HepG2 (cell line): ENCODE measurements at regions not wholly inside any gene's neighbourhood (a gene's known extent, or its start where the extent isn't known, plus 50 kb on each side); places are given as distances from the start of the nearest gene placed in this dataset.

Experiments used
- ATAC-seq: fragments of 200-7000 bp; cut with Tn5 transposase; 3 replicates; pipeline ENCODE4 v1.9.1; 2020; ENCODE audit warnings: mild to moderate bottlenecking, moderate library complexity
- BruUV-seq: library from RNA; stranded (reverse); fragments of 400-500 nt; replicated peaks from 2 replicates; lab custom pipeline; 2021; lab: Mats Ljungman, UMichigan
- CTCF ChIA-PET: fragments of 300-600 bp; formaldehyde crosslinking; extraction: SDS; loops from one replicate; lab custom pipeline; 2021; ENCODE audit warnings: low total read pairs, inconsistent platforms, low intra/inter-chr PET ratio; lab: Yijun Ruan, JAX
- POLR2A ChIA-PET: fragments of 350-600 bp; sonication (Branson Sonifier 250); formaldehyde crosslinking; loops from one replicate; lab custom pipeline; 2020; ENCODE audit warnings: antibody characterized with exemption, inconsistent platforms; lab: Yijun Ruan, JAX
- DNase-seq: peaks from one replicate; pipeline ENCODE4 v3.0.0-alpha.2; 2015; ENCODE audit warnings: low spot score
- FAIRE-seq: peaks from 3 replicates; lab custom pipeline; 2011; peaks lifted over from hg19 to GRCh38; lab: Jason Lieb, UNC
- H2AFZ ChIP-seq: one replicate; pipeline ENCODE4 v1.6.1; 2011; ENCODE audit warnings: low read length, inconsistent platforms
- H3K27ac ChIP-seq: fragments of 300-600 bp; 3 replicates; pipeline ENCODE4 v1.8.0; 2011; ENCODE audit warnings: mixed run types, mild to moderate bottlenecking, mixed read lengths, low read length, inconsistent platforms; ENCODE audit not compliant: insufficient read depth; ENCODE audit errors: extremely low read length
- H3K27me3 ChIP-seq, 2 experiments: fragments of 200-600 bp in 1 of 2; 2 replicates in 1 of 2; 3 replicates in 1 of 2; pipeline versions ENCODE4 v1.6.0 to v1.8.0; 2011; ENCODE audit warnings: low read length in 2 of 2, mild to moderate bottlenecking in 2 of 2, moderate library complexity in 2 of 2, inconsistent platforms in 1 of 2; ENCODE audit not compliant: insufficient read depth in 2 of 2, control insufficient read depth in 1 of 2
- H3K36me3 ChIP-seq, 2 experiments: fragments of 200-600 bp in 1 of 2; replicated peaks in 1 of 2; 2 replicates in 1 of 2; 3 replicates in 1 of 2; pipeline versions ENCODE4 v1.5.1 to v1.8.0; 2011; ENCODE audit warnings: low read length in 2 of 2, inconsistent platforms in 1 of 2; ENCODE audit not compliant: insufficient read depth in 2 of 2, control insufficient read depth in 1 of 2
- H3K4me1 ChIP-seq: 2 replicates; pipeline ENCODE4 v1.5.1; 2012; ENCODE audit warnings: low read length, inconsistent platforms; ENCODE audit not compliant: insufficient read depth
- H3K4me2 ChIP-seq: 2 replicates; pipeline ENCODE4 v1.6.0; 2011; ENCODE audit warnings: low read depth, low read length, inconsistent platforms
- H3K4me3 ChIP-seq, 3 experiments: fragments of 200-600 bp in 1 of 3; sonication (generic), shearing (Covaris generic) in 1 of 3; replicated peaks in 1 of 3; 2 replicates each; pipeline ENCODE4 v1.5.1; 2011 to 2016; ENCODE audit warnings: low read length in 3 of 3, inconsistent platforms in 2 of 3, low read depth in 2 of 3, mild to moderate bottlenecking in 2 of 3, control low read depth in 1 of 3, mixed read lengths in 1 of 3; ENCODE audit not compliant: insufficient read depth in 1 of 3
- H3K79me2 ChIP-seq: one replicate; pipeline ENCODE4 v1.6.1; 2011; ENCODE audit warnings: low read length, inconsistent platforms; ENCODE audit not compliant: insufficient read depth
- H3K9ac ChIP-seq: 2 replicates; pipeline ENCODE4 v1.6.0; 2011; ENCODE audit warnings: mild to moderate bottlenecking, low read depth, low read length, inconsistent platforms; ENCODE audit not compliant: insufficient read depth
- H3K9me3 ChIP-seq: 2 replicates; pipeline ENCODE4 v1.5.1; 2012; ENCODE audit warnings: mild to moderate bottlenecking, low read length
- H4K20me1 ChIP-seq: 2 replicates; pipeline ENCODE4 v1.6.0; 2011; ENCODE audit warnings: inconsistent platforms, mild to moderate bottlenecking, low read length, moderate library complexity; ENCODE audit not compliant: insufficient read depth
- ARNTL ChIP-seq: sonication (generic); formaldehyde crosslinking; IDR thresholded peaks from 2 replicates; pipeline ENCODE4 v1.4.0; 2020; ENCODE audit warnings: mild to moderate bottlenecking, missing genetic modification reagents
- HNRNPH1 ChIP-seq: fragments of 200-400 bp; formaldehyde crosslinking; optimal IDR thresholded peaks from 2 replicates; pipeline ENCODE3; 2017; ENCODE audit warnings: mild to moderate bottlenecking, low read depth, low read length
- KLF9 ChIP-seq: IDR thresholded peaks from 2 replicates; pipeline ENCODE4 v1.6.1; 2016; ENCODE audit warnings: low read depth
- MTA3 ChIP-seq: sonication (generic); formaldehyde crosslinking; IDR thresholded peaks from 2 replicates; pipeline ENCODE4 v1.4.0; 2020; ENCODE audit warnings: missing genetic modification reagents
- PCBP2 ChIP-seq: fragments of 200-400 bp; formaldehyde crosslinking; optimal IDR thresholded peaks from 2 replicates; pipeline ENCODE3; 2018; ENCODE audit warnings: low read length, low read depth; ENCODE audit not compliant: poor library complexity, severe bottlenecking
- SYNCRIP ChIP-seq: fragments of 200-400 bp; formaldehyde crosslinking; IDR thresholded peaks from 2 replicates; pipeline ENCODE4 v1.6.1; 2018; ENCODE audit warnings: mild to moderate bottlenecking, low read depth, low read length; ENCODE audit not compliant: insufficient read depth
- ZKSCAN5 ChIP-seq: sonication (generic); formaldehyde crosslinking; IDR thresholded peaks from 2 replicates; pipeline ENCODE4 v1.5.1; 2020; ENCODE audit warnings: mild to moderate bottlenecking, missing genetic modification reagents
- ZNF253 ChIP-seq: sonication (generic); formaldehyde crosslinking; IDR thresholded peaks from 2 replicates; pipeline ENCODE4 v1.8.0; 2022; ENCODE audit warnings: mild to moderate bottlenecking, missing genetic modification reagents, borderline replicate concordance
- ZNF790 ChIP-seq: sonication (generic); formaldehyde crosslinking; IDR thresholded peaks from 2 replicates; pipeline ENCODE4 v1.8.0; 2022; ENCODE audit warnings: missing genetic modification reagents, mild to moderate bottlenecking, borderline replicate concordance
- WGBS: methylation state at CpG from one replicate; pipeline ENCODE4 v1.1.6; 2017; ENCODE audit warnings: low lambda C conversion rate; 5-methylcytosine and 5-hydroxymethylcytosine counted together
- in situ Hi-C: cut with HindIII; loops from 2 replicates; pipeline ENCODE4 v1.10.0; 2017; ENCODE audit warnings: low pct_unique_long_range_greater_than_20kb; ENCODE audit not compliant: extremely low pct_ligation_motif_present
- intact Hi-C: fragments of 100-400 bp; cut with micrococcal nuclease; formaldehyde crosslinking; loops from one replicate; pipeline ENCODE4 v1.10.0; 2022; ENCODE audit not compliant: unreplicated experiment
- TF ChIP-seq, protein P1 (sequence below): sonication (generic); formaldehyde crosslinking; IDR thresholded peaks from 2 replicates; pipeline ENCODE4 v1.4.0; 2020; ENCODE audit warnings: mild to moderate bottlenecking, missing genetic modification reagents
- TF ChIP-seq, protein P2 (sequence below): sonication (generic); formaldehyde crosslinking; IDR thresholded peaks from 2 replicates; pipeline ENCODE4 v1.5.1; 2020; ENCODE audit warnings: missing genetic modification reagents, mild to moderate bottlenecking, borderline replicate concordance
- TF ChIP-seq, protein P3 (sequence below): IDR thresholded peaks from 2 replicates; pipeline ENCODE4 v1.6.1; 2016; ENCODE audit warnings: control low read depth
- TF ChIP-seq, protein P4 (sequence below): sonication (generic); formaldehyde crosslinking; IDR thresholded peaks from 2 replicates; pipeline ENCODE4 v1.5.0; 2020; ENCODE audit warnings: missing genetic modification reagents, mild to moderate bottlenecking, borderline replicate concordance

DNA sequence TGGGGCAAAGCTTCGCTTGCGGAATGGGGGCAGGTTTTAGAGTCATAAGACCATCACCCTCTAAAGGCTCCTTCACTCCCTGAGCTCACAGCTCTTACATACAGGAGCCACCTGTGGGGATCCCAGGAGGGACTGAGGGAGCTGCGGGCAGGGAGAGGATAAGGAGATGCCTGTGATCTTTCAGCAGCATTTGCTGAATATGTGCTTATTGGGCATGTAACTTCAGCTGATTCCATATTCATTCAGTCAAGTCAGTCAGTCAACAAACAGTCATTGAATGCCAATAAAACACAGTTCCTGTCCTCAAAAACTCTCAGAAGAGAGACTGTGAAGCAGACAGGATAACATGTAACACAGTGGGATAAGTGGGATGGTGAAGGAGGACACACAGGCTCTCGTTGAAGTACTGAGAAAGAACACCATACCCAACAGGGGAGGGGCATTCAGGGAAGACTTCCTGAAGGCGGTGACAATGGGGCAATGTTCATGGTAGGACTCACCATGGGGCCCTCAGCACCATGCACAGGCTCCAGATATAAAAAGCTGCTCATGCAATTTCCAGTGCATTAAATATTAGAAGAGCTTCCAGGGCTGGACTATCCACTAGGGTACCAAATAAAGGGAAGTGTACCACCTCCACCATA, 240.9 kb downstream of the UACA start:
- Histone ChIP-seq H4K20me1 (no peaks in the 10 kb centered on the region), H3K4me1 (peaks cover 12% of the 10 kb centered on the region), H3K27ac (no peak overlapping the region), H2AFZ (no peak overlapping the region), H3K4me2 (no peak overlapping the region), H3K9me3 (no peaks in the 10 kb centered on the region), H3K27me3 (peaks cover 4 to 13% of the 10 kb centered on the region in 2 experiments; a peak in 2 of 5 replicates), H3K36me3 (no peaks in the 10 kb centered on the region), H3K79me2 (no peaks in the 10 kb centered on the region), H3K9ac (no peak overlapping the region), H3K4me3 (no peak overlapping the region)
- WGBS = 29% methylated on average over 5 of the region's 5 CpGs
- no peak for ATAC-seq
- POLR2A ChIA-PET = no interaction called here
- intact Hi-C loops (no loop called here), in situ Hi-C loops (no loop called here)
- no peak for DNase-seq
- TF ChIP-seq PCBP2 (no peak), HNRNPH1 (no peak), ZNF253 (CRISPR knock-in tag) (no peak), SYNCRIP (no peak), MTA3 (CRISPR knock-in tag) (no peak), ZKSCAN5 (no peak), ZNF790 (CRISPR knock-in tag) (no peak), KLF9 (CRISPR knock-in tag) (no peak), ARNTL (CRISPR knock-in tag) (no peak)
- TF ChIP-seq, protein P1, sequence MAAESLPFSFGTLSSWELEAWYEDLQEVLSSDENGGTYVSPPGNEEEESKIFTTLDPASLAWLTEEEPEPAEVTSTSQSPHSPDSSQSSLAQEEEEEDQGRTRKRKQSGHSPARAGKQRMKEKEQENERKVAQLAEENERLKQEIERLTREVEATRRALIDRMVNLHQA (CRISPR knock-in tag) = no peak
- TF ChIP-seq, protein P2, sequence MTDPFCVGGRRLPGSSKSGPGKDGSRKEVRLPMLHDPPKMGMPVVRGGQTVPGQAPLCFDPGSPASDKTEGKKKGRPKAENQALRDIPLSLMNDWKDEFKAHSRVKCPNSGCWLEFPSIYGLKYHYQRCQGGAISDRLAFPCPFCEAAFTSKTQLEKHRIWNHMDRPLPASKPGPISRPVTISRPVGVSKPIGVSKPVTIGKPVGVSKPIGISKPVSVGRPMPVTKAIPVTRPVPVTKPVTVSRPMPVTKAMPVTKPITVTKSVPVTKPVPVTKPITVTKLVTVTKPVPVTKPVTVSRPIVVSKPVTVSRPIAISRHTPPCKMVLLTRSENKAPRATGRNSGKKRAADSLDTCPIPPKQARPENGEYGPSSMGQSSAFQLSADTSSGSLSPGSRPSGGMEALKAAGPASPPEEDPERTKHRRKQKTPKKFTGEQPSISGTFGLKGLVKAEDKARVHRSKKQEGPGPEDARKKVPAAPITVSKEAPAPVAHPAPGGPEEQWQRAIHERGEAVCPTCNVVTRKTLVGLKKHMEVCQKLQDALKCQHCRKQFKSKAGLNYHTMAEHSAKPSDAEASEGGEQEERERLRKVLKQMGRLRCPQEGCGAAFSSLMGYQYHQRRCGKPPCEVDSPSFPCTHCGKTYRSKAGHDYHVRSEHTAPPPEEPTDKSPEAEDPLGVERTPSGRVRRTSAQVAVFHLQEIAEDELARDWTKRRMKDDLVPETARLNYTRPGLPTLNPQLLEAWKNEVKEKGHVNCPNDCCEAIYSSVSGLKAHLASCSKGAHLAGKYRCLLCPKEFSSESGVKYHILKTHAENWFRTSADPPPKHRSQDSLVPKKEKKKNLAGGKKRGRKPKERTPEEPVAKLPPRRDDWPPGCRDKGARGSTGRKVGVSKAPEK = no peak
- TF ChIP-seq, protein P3, sequence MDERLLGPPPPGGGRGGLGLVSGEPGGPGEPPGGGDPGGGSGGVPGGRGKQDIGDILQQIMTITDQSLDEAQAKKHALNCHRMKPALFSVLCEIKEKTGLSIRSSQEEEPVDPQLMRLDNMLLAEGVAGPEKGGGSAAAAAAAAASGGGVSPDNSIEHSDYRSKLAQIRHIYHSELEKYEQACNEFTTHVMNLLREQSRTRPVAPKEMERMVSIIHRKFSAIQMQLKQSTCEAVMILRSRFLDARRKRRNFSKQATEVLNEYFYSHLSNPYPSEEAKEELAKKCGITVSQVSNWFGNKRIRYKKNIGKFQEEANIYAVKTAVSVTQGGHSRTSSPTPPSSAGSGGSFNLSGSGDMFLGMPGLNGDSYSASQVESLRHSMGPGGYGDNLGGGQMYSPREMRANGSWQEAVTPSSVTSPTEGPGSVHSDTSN = no peak
- TF ChIP-seq, protein P4, sequence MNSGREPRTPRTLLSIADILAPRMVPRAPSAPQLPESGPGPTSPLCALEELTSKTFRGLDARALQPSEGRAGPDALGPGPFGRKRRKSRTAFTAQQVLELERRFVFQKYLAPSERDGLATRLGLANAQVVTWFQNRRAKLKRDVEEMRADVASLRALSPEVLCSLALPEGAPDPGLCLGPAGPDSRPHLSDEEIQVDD (CRISPR knock-in tag) = no peak
- no TSS peak for BruUV-seq
- CTCF ChIA-PET = no interaction called here
- no peak for FAIRE-seq
